SW480 (cell line): ENCODE measurements at regions not wholly inside any gene's neighbourhood (a gene's known extent, or its start where the extent isn't known, plus 50 kb on each side); places are given as distances from the start of the nearest gene placed in this dataset.
"Not testable (repeated sequence)": the region's sequence is repeated elsewhere in the genome, so short reads cannot be mapped to it uniquely, and the experiment has no call there.

Source experiments
- DNase-seq: peaks from one replicate; pipeline ENCODE4 v3.0.0-alpha.2; 2016; ENCODE audit warnings: low spot score

- DNase-seq, result no peak
These were observed 578.3 kb upstream of the NR5A2 start for GRCh38 chr1:199449221-199449620.

- no peak for DNase-seq
These were observed 577.8 kb upstream of the NR5A2 start for GRCh38 chr1:199449681-199450080.

DNA sequence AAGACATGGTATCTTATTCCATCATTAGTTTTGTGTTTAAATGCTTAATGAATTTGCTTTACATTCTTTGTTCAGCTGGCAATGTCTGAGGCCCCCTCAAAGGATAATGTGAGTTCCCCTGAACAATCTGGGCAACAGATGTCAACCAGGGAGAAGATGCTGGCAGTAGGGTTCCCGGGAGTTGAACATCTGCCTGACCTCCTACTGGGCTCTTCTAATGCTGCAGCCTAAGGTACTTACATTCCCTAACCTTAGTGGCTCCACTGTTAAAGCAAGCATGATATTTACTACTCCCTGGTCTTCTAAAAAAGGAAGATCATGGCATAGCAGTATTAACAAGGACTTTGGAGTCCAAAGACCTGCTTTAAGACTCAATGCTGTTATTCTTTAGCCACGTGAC, 574.9 kb upstream of the NR5A2 start:
- DNase-seq, result no peak

- DNase-seq, result no peak
These were observed 573.8 kb upstream of the NR5A2 start for GRCh38 chr1:199453723-199454122.

GRCh38 chr1:199460933-199461332, 566.6 kb upstream of the NR5A2 start:
- no peak for DNase-seq

GRCh38 chr1:199463521-199464127, 563.9 kb upstream of the NR5A2 start:
- peak; percentile 16 for DNase-seq

DNA sequence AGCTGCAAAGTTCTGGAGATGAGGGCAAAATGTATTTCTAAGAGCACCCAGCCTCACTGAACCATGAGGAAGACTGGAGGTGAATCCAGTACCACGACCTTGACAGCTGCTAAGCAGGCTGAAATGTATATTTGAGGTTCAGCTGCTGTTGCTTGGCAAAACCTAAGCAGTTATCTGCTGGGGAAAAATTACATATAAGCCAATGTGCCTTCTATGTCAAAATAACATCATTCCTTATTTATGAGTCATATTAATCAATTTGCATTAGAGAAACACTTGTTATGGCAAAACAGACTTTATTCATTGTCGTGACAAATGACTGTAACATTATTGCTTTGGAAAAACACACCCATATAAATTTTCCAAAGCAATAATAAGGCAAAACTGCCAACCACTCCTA, 560.5 kb upstream of the NR5A2 start:
- DNase-seq, result no peak

- no peak for DNase-seq
These were observed 555.5 kb upstream of the NR5A2 start for GRCh38 chr1:199472018-199472417.

GRCh38 chr1:199472978-199473377, 554.5 kb upstream of the NR5A2 start:
- no peak for DNase-seq

DNA sequence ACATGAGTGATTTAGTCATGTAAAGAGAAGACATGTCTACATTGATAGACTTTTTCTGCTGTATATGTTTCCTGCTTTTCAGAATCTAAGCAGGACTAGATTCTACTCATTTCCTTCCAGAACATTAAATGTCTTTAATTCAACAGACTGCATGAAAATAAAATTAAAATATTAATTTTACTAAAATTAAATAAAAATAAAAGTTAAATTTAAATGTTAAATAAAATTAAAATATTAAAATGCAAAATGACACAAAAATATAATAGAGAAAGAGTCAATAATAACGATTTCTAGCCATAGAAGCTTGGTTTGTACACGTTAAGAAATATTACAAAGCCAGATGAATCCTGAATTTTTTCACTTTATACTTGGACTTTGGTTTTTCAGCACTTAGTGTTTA, 552.8 kb upstream of the NR5A2 start:
- no peak for DNase-seq

DNA sequence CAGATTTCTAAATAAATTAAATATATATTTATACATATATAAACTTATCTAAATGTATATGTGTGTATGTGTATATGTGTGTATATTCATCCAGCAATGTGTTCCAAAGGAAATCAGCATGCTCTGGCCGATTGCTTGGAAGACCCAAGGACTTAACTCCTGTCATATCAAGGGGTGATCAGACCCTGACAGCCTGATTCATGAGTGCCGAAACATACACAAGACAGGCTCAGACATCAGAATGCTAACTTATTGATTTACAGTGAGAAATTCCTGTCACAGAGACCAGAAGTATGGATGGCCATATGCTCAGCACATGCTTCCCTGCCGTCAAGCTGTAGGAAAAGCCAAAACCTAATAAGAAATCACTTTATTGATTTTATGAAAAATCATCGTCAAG, 545.1 kb upstream of the NR5A2 start:
- DNase-seq, result no peak

DNA sequence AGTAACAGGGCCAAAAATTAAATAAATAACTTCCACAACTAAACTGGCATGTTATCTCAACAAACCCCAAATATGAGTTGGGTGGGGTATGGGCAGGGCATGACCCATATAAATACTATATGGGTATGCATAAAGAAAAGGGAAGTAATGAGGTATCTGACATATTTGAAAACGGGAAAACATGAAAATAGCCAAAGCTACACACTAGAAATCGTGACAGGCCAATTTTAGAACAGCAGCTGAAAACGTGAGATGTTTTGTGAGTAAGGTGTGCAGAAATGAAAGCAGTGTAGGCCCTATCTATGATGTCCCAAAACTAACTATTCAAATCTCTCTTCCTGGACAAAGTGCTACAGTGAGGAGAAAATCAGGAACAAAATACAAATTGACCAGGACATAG, 537.9 kb upstream of the NR5A2 start:
- DNase-seq, result no peak

- no peak for DNase-seq
These were observed 536.6 kb upstream of the NR5A2 start for GRCh38 chr1:199490769-199491527.

GRCh38 chr1:199495432-199495831, 532.1 kb upstream of the NR5A2 start:
- DNase-seq, result no peak

GRCh38 chr1:199498802-199499201, 528.7 kb upstream of the NR5A2 start:
- not testable (repeated sequence) for DNase-seq

DNA sequence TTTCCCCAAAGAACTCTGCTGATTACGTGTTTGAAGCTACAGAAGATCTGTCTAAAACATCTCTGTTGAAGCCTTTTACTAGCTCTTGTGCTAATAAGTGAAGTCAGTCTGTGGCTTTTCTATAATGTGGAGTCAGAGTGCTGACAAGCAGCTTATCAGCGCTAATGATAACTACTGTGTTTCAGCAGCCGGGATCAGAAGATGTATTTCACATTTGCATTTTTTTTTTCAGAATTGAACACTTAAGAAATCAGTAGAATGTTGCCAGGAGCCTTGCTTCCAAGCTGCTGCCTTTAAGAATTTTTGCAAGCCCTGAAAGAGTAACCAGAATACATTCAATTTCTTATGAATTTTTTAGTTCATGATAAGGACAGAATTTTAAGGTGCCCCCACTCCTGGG, 519.4 kb upstream of the NR5A2 start:
- DNase-seq, result no peak

- no peak for DNase-seq
These were observed 518.9 kb upstream of the NR5A2 start for GRCh38 chr1:199508653-199509052.

DNA sequence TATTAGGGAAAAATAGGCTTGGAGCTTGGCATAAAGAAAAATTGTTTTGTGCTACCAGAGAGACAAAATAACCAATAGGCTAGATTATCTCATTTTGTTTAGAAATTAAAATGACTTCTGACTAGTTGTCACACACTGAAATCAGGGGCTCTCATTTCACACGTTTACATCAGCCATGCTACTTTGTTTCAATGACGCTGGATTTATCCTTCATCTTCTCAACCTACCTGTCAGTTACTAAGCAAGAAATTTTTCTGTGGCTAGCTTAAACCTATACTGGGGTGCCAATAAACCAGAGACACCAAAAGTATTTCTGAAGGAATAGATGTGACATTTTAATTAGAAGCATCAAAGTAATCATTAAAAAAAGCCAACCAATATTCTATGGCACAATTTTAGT, 518.1 kb upstream of the NR5A2 start:
- no peak for DNase-seq

DNA sequence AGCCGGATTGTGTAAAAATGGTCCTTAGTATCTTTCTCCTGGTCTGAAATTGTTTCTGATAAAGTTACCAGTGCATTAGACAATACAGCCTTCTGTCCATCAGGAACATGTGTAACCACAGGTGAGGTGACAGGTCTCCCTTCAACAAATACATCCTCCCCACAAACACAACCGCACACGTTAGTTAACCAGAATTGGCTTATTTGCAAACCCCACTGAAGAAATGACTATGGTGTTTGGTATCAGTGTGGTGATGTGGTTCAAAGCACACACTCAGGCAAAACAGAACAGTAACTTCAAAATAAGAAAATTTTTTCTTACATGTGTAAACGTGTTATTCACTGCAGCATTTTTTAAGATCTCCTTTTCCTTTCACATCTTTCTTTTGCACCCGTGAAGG, 517.2 kb upstream of the NR5A2 start:
- DNase-seq, result peak; percentile 32

DNA sequence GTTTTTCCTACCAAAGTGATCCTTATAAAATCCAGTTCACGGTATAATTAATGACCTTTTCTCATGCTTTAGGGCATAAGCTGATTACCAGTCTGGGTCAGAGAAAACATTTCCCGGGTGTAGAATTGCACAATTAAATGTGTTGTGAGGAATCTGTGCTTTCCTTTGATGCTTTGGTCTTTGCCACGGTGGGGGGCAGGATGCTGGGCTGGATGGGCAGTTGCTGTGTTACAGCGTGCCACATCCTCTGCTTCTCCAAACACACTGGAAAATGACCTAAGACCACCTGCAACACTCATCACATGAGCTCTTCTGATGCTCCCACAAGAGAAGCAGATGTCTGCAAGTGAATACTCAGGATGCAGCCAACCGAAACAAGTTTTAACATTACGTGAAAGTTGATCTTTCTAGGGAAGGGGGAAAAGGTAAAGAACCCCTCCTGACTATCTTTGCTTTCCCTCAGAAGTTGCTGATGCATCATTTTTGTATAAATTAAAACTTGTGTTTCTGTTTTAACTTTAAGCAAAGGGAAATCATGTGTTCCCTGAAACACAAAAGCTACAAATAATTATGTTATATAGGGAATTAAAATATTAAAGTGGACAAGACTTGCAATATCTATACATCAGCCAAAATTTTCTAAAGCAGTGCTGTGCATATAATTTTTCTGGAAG, 515.3 kb upstream of the NR5A2 start:
- no peak for DNase-seq

- DNase-seq, result no peak
These were observed 512.2 kb upstream of the NR5A2 start for GRCh38 chr1:199515261-199515660.

DNA sequence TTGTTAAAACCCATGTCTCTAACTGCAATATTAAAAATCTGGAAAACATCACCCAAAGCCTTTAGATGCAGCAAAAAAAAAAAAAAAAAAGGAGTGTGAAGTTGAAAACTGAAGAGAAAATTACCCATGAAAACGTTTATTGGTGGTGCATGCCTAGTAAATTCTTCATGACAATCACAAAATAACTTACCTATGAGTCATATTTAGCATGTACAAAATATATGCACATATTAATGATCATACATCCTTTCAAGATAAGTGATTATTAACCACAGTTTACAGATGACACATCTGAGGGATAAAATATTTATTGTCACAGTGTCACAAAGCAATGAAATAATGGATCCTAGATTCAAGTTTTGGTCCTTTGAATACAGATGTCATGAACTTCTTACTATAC, 505.2 kb upstream of the NR5A2 start:
- DNase-seq, result peak; percentile 6

DNA sequence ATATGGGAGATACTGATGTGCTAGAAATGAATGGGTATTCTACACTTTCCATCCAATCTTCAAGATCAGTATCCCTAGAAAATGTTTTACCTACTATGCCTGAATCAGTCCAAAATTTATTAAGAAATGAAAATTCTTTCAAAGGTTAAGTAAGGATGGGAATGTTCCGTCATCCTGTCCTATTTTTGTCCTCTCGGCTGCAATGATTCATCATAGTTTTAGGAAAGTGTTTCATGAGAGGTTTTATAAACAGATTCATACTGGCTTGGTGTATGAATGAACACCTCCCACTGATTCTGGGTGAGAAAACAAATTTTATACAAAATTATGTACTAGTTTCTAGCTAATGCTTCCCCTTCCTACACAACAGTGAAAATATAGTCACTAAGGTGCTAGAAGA, 504.6 kb upstream of the NR5A2 start:
- DNase-seq, result no peak
